ENCODE measurements at regions not wholly inside any gene's neighbourhood (a gene's known extent, or its start where the extent isn't known, plus 50 kb on each side); places are given as distances from the start of the nearest gene placed in this dataset.

DNA sequence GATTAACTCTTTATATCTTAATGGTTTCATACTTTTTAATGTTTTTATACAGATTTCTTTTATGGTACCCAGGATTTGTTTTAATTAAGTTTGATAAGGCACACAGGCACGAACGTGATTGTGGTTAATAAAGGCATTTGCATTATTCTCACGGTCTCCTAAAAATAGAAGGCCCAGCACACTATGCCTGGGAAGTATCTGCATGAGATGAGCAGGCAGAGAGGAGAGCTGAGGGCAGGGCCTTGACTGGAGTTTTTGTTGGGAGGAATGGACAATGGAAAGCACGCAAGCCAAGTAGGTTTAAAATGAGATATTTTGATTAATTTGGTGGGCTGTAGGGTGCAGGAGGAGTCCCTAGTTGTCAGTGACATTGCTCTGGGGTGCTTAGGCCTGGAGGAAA, 1714.3 kb upstream of the PCDH7 start:
- Histone ChIP-seq H3K4me1 (ENCODE audit: insufficient read depth, low read length) (no peaks in the 10 kb centered on the region), H3K9me3 (ENCODE audit: control insufficient read depth in 1 of 2, low read length in 2 of 2) (no peaks in the 10 kb centered on the region), H3K27ac (ENCODE audit: low read depth, low read length) (no peak overlapping the region), H3K4me3 (ENCODE audit: low read length in 2 of 2) (no peak overlapping the region), H3K36me3 (ENCODE audit: insufficient read depth, low read length) (no peaks in the 10 kb centered on the region), H3K27me3 (ENCODE audit: insufficient read depth, low read length) (no peaks in the 10 kb centered on the region)
- H3K4me1 Mint-ChIP-seq: no peaks in the 10 kb centered on the region
- DNase-seq: no peak
- H3K36me3 Mint-ChIP-seq: no peaks in the 10 kb centered on the region
- ChIA-PET POLR2A (ENCODE audit: partially characterized antibody) (no interaction called here), CTCF (ENCODE audit: partially characterized antibody) (no interaction called here)
- intact Hi-C loops (cut with micrococcal nuclease): no loop called here
- no peak overlapping the region for H3K27ac Mint-ChIP-seq
- H3K27me3 Mint-ChIP-seq: no peaks in the 10 kb centered on the region
- H3K9me3 Mint-ChIP-seq: peaks cover 0 to 23% (median 10%) of the 10 kb centered on the region in 8 donors
- no peak overlapping the region for H3K4me3 Mint-ChIP-seq

DNA sequence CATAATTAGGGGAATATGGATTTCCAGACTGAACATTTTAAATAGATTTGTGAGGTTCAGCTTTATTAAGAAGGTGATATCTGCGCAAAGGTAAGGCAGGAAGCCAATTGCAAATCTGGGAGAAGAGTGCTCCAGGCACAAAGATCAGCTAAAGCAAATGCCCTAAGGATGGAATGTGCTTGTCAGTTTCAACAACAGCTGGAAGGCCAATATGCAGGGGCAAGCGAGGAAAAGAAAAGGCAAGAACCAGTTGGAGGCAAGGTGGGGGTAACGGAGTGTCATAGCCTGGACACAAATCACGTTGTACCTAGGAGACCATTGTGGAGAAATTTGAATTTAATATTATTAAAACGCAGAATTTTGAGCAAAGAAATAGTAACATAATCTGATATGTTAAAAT, 1710.3 kb upstream of the PCDH7 start:
- H3K4me1 ChIP-seq (ENCODE audit: insufficient read depth, low read length): no peaks in the 10 kb centered on the region
- Mint-ChIP-seq H3K27ac (no peak overlapping the region), H3K9me3 (peaks cover 0 to 37% (median 16%) of the 10 kb centered on the region in 8 donors), H3K27me3 (no peaks in the 10 kb centered on the region), H3K4me3 (no peak overlapping the region), H3K36me3 (no peaks in the 10 kb centered on the region), H3K4me1 (no peaks in the 10 kb centered on the region)
- no peak for DNase-seq
- CTCF ChIA-PET (ENCODE audit: partially characterized antibody): no interaction called here
- no peaks in the 10 kb centered on the region for H3K36me3 ChIP-seq (ENCODE audit: insufficient read depth, low read length)
- H3K27ac ChIP-seq (ENCODE audit: low read depth, low read length): no peak overlapping the region
- POLR2A ChIA-PET (ENCODE audit: partially characterized antibody): no interaction called here
- intact Hi-C loops (cut with micrococcal nuclease): no loop called here
- no peaks in the 10 kb centered on the region for H3K9me3 ChIP-seq (ENCODE audit: control insufficient read depth in 1 of 2, low read length in 2 of 2)
- no peak overlapping the region for H3K4me3 ChIP-seq (ENCODE audit: low read length in 2 of 2)
- H3K27me3 ChIP-seq (ENCODE audit: insufficient read depth, low read length): no peaks in the 10 kb centered on the region

DNA sequence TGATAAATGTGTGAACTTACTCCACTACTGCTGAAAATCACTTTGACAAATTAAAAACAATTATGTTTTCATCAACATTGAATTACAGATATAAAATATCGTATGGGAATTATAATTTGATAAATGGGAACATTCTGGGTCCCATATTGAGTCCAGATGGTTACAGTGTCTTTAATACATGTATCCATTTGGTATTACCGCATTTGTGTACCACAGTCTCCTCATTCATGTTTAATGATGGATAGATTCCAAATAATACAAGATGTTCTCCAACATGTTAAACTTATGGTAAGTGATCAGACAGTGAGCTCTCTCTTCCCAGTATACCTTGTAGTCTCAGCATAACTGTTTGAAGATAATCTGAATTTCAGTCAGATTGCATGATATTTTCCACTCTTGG, 1706.8 kb upstream of the PCDH7 start:
- Mint-ChIP-seq H3K4me1 (no peaks in the 10 kb centered on the region), H3K9me3 (peaks cover 0 to 30% (median 20%) of the 10 kb centered on the region in 8 donors), H3K36me3 (no peaks in the 10 kb centered on the region), H3K27ac (no peak overlapping the region), H3K4me3 (no peak overlapping the region), H3K27me3 (no peaks in the 10 kb centered on the region)
- H3K36me3 ChIP-seq (ENCODE audit: insufficient read depth, low read length): no peaks in the 10 kb centered on the region
- no peaks in the 10 kb centered on the region for H3K4me1 ChIP-seq (ENCODE audit: insufficient read depth, low read length)
- no peak overlapping the region for H3K27ac ChIP-seq (ENCODE audit: low read depth, low read length)
- intact Hi-C loops (cut with micrococcal nuclease): no loop called here
- DNase-seq: no peak
- CTCF ChIA-PET (ENCODE audit: partially characterized antibody): no interaction called here
- no peaks in the 10 kb centered on the region for H3K27me3 ChIP-seq (ENCODE audit: insufficient read depth, low read length)
- no peaks in the 10 kb centered on the region for H3K9me3 ChIP-seq (ENCODE audit: control insufficient read depth in 1 of 2, low read length in 2 of 2)
- POLR2A ChIA-PET (ENCODE audit: partially characterized antibody): no interaction called here
- H3K4me3 ChIP-seq (ENCODE audit: low read length in 2 of 2): no peak overlapping the region

DNA sequence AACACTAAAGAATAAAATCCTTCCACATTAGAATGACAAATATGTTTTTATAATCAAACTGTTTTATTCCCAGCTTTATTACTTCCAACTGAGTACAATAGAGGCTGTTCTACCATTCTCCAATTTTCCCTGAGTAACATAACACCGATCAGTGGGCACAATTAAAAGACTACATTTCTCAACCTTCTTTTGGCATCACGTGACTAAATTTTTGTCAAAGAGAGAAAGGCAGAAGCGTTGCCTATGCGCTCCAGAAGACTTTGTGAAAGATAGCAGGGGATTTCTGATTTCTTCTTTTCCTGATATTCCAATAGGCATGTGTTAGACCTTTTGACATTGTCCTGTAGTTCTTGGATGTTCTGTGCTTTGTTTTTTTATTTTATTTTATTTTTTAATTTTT, 1705.6 kb upstream of the PCDH7 start:
- CTCF ChIA-PET (ENCODE audit: partially characterized antibody): no interaction called here
- intact Hi-C loops (cut with micrococcal nuclease): no loop called here

DNA sequence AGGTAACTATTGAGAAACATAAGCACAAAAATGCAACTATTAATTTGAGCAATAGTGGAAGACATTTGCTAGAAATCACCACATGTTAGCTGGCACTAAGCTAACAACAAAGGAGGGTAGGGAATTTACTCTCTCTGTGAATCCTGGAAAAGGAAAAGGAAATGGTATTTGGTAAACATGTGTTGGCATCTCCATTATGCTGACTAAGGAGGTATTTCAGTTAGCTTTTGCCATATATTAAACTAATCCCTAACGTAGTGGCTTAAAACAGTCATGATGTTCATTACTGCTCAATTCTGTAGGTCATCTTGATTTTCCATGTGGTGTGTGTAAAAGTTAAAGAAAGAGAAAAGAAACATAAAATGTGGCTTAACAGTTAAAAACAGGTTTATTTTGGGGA, 1686.5 kb upstream of the PCDH7 start:
- Mint-ChIP-seq H3K4me1 (no peaks in the 10 kb centered on the region), H3K9me3 (peaks cover 4 to 28% (median 15%) of the 10 kb centered on the region in 8 donors), H3K27me3 (no peaks in the 10 kb centered on the region), H3K27ac (no peak overlapping the region), H3K36me3 (no peaks in the 10 kb centered on the region), H3K4me3 (no peak overlapping the region)
- H3K4me3 ChIP-seq (ENCODE audit: low read length in 2 of 2): no peak overlapping the region
- DNase-seq: no peak
- ChIA-PET POLR2A (ENCODE audit: partially characterized antibody) (no interaction called here), CTCF (ENCODE audit: partially characterized antibody) (no interaction called here)
- H3K27ac ChIP-seq (ENCODE audit: low read depth, low read length): no peak overlapping the region
- H3K4me1 ChIP-seq (ENCODE audit: insufficient read depth, low read length): no peaks in the 10 kb centered on the region
- intact Hi-C loops (cut with micrococcal nuclease): no loop called here
- H3K36me3 ChIP-seq (ENCODE audit: insufficient read depth, low read length): no peaks in the 10 kb centered on the region
- H3K27me3 ChIP-seq (ENCODE audit: insufficient read depth, low read length): no peaks in the 10 kb centered on the region
- H3K9me3 ChIP-seq (ENCODE audit: control insufficient read depth in 1 of 2, low read length in 2 of 2): peaks cover 0 to 4% of the 10 kb centered on the region in 2 donors

More for the DNA sequence above, 1705.6 kb upstream of the PCDH7 start:
- DNase-seq: no peak
- no peaks in the 10 kb centered on the region for H3K36me3 Mint-ChIP-seq
- Histone ChIP-seq H3K4me3 (ENCODE audit: low read length in 2 of 2) (no peak overlapping the region), H3K27me3 (ENCODE audit: insufficient read depth, low read length) (no peaks in the 10 kb centered on the region), H3K27ac (ENCODE audit: low read depth, low read length) (no peak overlapping the region), H3K9me3 (ENCODE audit: control insufficient read depth in 1 of 2, low read length in 2 of 2) (no peaks in the 10 kb centered on the region), H3K4me1 (ENCODE audit: insufficient read depth, low read length) (no peaks in the 10 kb centered on the region), H3K36me3 (ENCODE audit: insufficient read depth, low read length) (no peaks in the 10 kb centered on the region)
- no peak overlapping the region for H3K27ac Mint-ChIP-seq
- POLR2A ChIA-PET (ENCODE audit: partially characterized antibody): no interaction called here
- H3K4me1 Mint-ChIP-seq: no peaks in the 10 kb centered on the region
- no peaks in the 10 kb centered on the region for H3K27me3 Mint-ChIP-seq
- H3K9me3 Mint-ChIP-seq: peaks cover 0 to 29% (median 20%) of the 10 kb centered on the region in 8 donors
- H3K4me3 Mint-ChIP-seq: no peak overlapping the region

DNA sequence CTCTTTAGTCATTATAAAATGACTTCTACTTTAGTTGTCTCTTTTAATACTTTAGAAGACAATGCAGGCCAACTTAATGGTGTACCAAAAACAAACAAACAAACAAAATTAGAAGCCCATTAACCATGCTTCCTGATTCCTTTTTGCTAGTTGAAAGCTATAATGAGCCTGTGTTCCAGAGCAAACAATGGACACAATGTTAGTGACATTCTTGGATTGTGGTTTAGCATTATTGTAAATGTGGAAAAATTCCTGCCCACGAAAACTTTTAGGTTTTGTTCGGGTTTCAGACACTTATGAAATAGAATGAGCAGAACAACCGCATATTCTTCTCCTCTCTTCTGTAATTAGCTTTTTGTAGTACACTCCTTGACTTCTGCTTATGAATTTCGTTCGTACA, 1682.7 kb upstream of the PCDH7 start:
- Mint-ChIP-seq H3K4me1 (no peaks in the 10 kb centered on the region), H3K36me3 (no peaks in the 10 kb centered on the region), H3K9me3 (peaks cover 2 to 22% (median 10%) of the 10 kb centered on the region in 8 donors), H3K4me3 (no peak overlapping the region), H3K27ac (no peak overlapping the region), H3K27me3 (no peaks in the 10 kb centered on the region)
- POLR2A ChIA-PET (ENCODE audit: partially characterized antibody): no interaction called here
- Histone ChIP-seq H3K27ac (ENCODE audit: low read depth, low read length) (no peak overlapping the region), H3K27me3 (ENCODE audit: insufficient read depth, low read length) (no peaks in the 10 kb centered on the region), H3K36me3 (ENCODE audit: insufficient read depth, low read length) (no peaks in the 10 kb centered on the region), H3K4me1 (ENCODE audit: insufficient read depth, low read length) (no peaks in the 10 kb centered on the region), H3K9me3 (ENCODE audit: control insufficient read depth in 1 of 2, low read length in 2 of 2) (peaks cover 0 to 4% of the 10 kb centered on the region in 2 donors), H3K4me3 (ENCODE audit: low read length in 2 of 2) (no peak overlapping the region)
- CTCF ChIA-PET (ENCODE audit: partially characterized antibody): no interaction called here
- intact Hi-C loops (cut with micrococcal nuclease): no loop called here
- no peak for DNase-seq

DNA sequence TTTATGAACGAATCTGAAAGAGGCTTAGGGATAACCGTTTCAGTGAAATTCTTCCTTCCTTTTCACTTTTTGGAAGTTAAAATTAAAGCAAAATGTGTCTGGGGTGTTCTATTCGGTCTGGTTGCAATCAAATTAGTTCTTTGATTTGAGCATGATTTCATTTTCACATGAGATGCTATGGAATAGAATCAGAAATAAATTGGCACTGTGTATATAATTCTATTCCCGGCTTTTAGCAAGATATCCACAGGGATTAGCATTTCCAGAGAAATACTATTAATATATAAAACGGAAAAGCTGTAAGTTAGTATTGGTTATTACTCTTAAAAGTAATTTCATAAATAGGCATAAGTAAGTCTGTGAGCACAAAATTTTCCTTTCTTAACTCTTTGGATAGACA, 1676.8 kb upstream of the PCDH7 start:
- H3K4me3 ChIP-seq (ENCODE audit: low read length in 2 of 2): no peak overlapping the region
- H3K4me1 ChIP-seq (ENCODE audit: insufficient read depth, low read length): no peaks in the 10 kb centered on the region
- no peaks in the 10 kb centered on the region for H3K27me3 ChIP-seq (ENCODE audit: insufficient read depth, low read length)
- intact Hi-C loops (cut with micrococcal nuclease): no loop called here
- Mint-ChIP-seq H3K27ac (no peak overlapping the region), H3K36me3 (no peaks in the 10 kb centered on the region), H3K4me1 (no peaks in the 10 kb centered on the region), H3K9me3 (peaks cover 3 to 14% (median 8%) of the 10 kb centered on the region in 8 donors), H3K27me3 (no peaks in the 10 kb centered on the region), H3K4me3 (no peak overlapping the region)
- DNase-seq: no peak
- no peak overlapping the region for H3K27ac ChIP-seq (ENCODE audit: low read depth, low read length)
- CTCF ChIA-PET (ENCODE audit: partially characterized antibody): no interaction called here
- POLR2A ChIA-PET (ENCODE audit: partially characterized antibody): no interaction called here
- H3K9me3 ChIP-seq (ENCODE audit: control insufficient read depth in 1 of 2, low read length in 2 of 2): no peaks in the 10 kb centered on the region
- no peaks in the 10 kb centered on the region for H3K36me3 ChIP-seq (ENCODE audit: insufficient read depth, low read length)

DNA sequence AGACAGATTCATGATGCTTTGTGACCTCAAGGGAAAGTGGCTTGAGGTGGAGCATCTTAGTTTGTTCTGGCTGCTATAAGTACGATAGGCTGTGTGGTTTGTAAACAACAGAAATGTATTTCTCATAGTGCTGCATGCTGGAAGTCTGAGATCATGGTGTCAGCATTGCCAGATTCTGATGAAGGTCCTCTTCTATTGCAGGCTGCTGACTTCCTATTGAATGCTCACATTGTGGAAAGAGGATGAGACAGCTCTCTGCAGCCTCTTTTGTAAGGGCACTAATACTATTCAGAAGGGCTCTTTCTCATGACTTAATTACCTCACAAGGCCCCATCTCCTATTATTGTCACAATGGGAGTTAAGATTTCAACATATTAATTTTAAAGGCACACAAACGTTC, 1674.0 kb upstream of the PCDH7 start:
- intact Hi-C loops (cut with micrococcal nuclease): no loop called here
- H3K27ac Mint-ChIP-seq: no peak overlapping the region
- H3K4me1 ChIP-seq (ENCODE audit: insufficient read depth, low read length): no peaks in the 10 kb centered on the region
- CTCF ChIA-PET (ENCODE audit: partially characterized antibody): no interaction called here
- no peaks in the 10 kb centered on the region for H3K36me3 Mint-ChIP-seq
- H3K27ac ChIP-seq (ENCODE audit: low read depth, low read length): no peak overlapping the region
- no peak overlapping the region for H3K4me3 ChIP-seq (ENCODE audit: low read length in 2 of 2)
- H3K27me3 ChIP-seq (ENCODE audit: insufficient read depth, low read length): no peaks in the 10 kb centered on the region
- POLR2A ChIA-PET (ENCODE audit: partially characterized antibody): no interaction called here
- no peaks in the 10 kb centered on the region for H3K27me3 Mint-ChIP-seq
- no peaks in the 10 kb centered on the region for H3K4me1 Mint-ChIP-seq
- DNase-seq: no peak
- peaks cover 3 to 25% (median 8%) of the 10 kb centered on the region in 8 donors for H3K9me3 Mint-ChIP-seq
- H3K36me3 ChIP-seq (ENCODE audit: insufficient read depth, low read length): no peaks in the 10 kb centered on the region
- H3K9me3 ChIP-seq (ENCODE audit: control insufficient read depth in 1 of 2, low read length in 2 of 2): no peaks in the 10 kb centered on the region
- no peak overlapping the region for H3K4me3 Mint-ChIP-seq

Measured in CD4-positive, alpha-beta memory T cell (primary cell).